A549 (cell line): ENCODE measurements at regions not wholly inside any gene's neighbourhood (a gene's known extent, or its start where the extent isn't known, plus 50 kb on each side); places are given as distances from the start of the nearest gene placed in this dataset.

Source experiments
- EHMT2 ChIP-seq: fragments of 200-600 bp; sonication (generic); IDR thresholded peaks from 2 replicates; pipeline ENCODE4 v1.6.1; 2016; ENCODE audit warnings: antibody characterized with exemption, low read depth, mild to moderate bottlenecking, moderate library complexity
- EP300 ChIP-seq, 2 experiments: fragments of >200 bp; sonication (Bioruptor Twin); formaldehyde crosslinking; IDR thresholded peaks; 2 replicates in 1 of 2; 3 replicates in 1 of 2; pipeline ENCODE4 v1.6.1; 2016 to 2017
- HOXA7 ChIP-seq: fragments of 250-450 bp; sonication (Bioruptor Pico); IDR thresholded peaks from 2 replicates; pipeline ENCODE4 v1.5.0; 2020; ENCODE audit warnings: mild to moderate bottlenecking, moderate library complexity
- POLR2A ChIP-seq: IDR thresholded peaks from 2 replicates; pipeline ENCODE4 v1.6.1; 2012; ENCODE audit warnings: mild to moderate bottlenecking, low read length
- POLR2AphosphoS2 ChIP-seq: conservative IDR thresholded peaks from 2 replicates; pipeline ENCODE4 v1.6.1; 2012; ENCODE audit warnings: low read length, improper control_type of control experiment, inconsistent platforms
- RCOR1 ChIP-seq: fragments of 150-350 bp; IDR thresholded peaks from 2 replicates; pipeline ENCODE4 v1.6.1; 2014; ENCODE audit warnings: antibody characterized with exemption, low read length, low read depth
- TF ChIP-seq, protein P1 (sequence below): fragments of >200 bp; sonication (Bioruptor Twin); formaldehyde crosslinking; IDR thresholded peaks from 3 replicates; pipeline ENCODE4 v1.5.1; 2016
- TF ChIP-seq, protein P2 (sequence below): fragments of 250-450 bp; sonication (Bioruptor Pico); IDR thresholded peaks from 2 replicates; pipeline ENCODE4 v1.5.0; 2021; ENCODE audit warnings: mild to moderate bottlenecking, moderate library complexity, borderline replicate concordance
- TF ChIP-seq, protein P3 (sequence below): IDR thresholded peaks from 2 replicates; pipeline ENCODE4 v1.6.1; 2012; ENCODE audit warnings: low read depth, borderline replicate concordance
- TF ChIP-seq, protein P4 (sequence below): fragments of 150-350 bp; IDR thresholded peaks from 2 replicates; pipeline ENCODE4 v1.6.1; 2014; ENCODE audit warnings: low read depth, mild to moderate bottlenecking, low read length

DNA sequence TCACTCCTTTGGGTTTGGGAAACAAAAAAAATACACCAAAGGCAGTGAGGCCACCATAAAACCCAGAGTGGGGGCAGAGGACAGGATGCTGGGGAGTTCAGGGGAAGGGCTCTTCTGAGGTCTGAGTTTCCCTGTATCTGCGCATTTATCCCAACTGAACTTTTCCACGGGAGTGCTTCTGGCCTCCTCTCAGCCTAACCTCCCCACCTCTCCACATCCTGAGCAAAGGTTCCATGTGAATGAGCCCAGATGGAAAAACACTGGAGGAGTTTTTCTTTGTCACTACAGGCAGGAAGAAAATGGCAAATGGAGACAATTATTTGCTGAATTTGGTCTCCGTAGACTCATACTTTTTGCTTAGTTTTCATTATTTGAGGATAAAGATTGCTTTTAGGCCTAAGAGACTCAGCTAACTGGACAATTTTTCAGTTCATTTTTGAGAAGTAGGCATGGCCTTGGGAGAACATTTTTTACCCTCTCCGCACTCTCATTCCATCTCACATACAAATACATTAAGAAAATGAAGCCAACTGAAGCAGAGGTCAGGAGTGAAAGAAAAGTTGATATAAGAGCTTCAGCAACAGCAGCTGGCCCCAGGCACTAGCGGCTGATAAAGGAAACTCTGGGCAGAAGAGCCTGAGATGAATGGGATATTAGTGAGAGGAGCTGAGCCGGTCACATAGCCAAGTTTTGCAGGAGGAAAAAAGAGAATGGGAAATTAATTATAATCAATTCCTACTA is 82.6 kb upstream of the CYP1B1 start:
- TF ChIP-seq HOXA7 (CRISPR knock-in tag) = no peak
- TF ChIP-seq, protein P1, sequence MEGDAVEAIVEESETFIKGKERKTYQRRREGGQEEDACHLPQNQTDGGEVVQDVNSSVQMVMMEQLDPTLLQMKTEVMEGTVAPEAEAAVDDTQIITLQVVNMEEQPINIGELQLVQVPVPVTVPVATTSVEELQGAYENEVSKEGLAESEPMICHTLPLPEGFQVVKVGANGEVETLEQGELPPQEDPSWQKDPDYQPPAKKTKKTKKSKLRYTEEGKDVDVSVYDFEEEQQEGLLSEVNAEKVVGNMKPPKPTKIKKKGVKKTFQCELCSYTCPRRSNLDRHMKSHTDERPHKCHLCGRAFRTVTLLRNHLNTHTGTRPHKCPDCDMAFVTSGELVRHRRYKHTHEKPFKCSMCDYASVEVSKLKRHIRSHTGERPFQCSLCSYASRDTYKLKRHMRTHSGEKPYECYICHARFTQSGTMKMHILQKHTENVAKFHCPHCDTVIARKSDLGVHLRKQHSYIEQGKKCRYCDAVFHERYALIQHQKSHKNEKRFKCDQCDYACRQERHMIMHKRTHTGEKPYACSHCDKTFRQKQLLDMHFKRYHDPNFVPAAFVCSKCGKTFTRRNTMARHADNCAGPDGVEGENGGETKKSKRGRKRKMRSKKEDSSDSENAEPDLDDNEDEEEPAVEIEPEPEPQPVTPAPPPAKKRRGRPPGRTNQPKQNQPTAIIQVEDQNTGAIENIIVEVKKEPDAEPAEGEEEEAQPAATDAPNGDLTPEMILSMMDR = no peak
- no peak for TF ChIP-seq POLR2AphosphoS2
- TF ChIP-seq, protein P2, sequence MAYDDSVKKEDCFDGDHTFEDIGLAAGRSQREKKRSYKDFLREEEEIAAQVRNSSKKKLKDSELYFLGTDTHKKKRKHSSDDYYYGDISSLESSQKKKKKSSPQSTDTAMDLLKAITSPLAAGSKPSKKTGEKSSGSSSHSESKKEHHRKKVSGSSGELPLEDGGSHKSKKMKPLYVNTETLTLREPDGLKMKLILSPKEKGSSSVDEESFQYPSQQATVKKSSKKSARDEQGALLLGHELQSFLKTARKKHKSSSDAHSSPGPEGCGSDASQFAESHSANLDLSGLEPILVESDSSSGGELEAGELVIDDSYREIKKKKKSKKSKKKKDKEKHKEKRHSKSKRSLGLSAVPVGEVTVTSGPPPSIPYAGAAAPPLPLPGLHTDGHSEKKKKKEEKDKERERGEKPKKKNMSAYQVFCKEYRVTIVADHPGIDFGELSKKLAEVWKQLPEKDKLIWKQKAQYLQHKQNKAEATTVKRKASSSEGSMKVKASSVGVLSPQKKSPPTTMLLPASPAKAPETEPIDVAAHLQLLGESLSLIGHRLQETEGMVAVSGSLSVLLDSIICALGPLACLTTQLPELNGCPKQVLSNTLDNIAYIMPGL (CRISPR knock-in tag) = no peak
- TF ChIP-seq POLR2A = no peak
- no peak for TF ChIP-seq EP300 (IDR thresholded peaks at IDR 0.05)
- TF ChIP-seq, protein P3, sequence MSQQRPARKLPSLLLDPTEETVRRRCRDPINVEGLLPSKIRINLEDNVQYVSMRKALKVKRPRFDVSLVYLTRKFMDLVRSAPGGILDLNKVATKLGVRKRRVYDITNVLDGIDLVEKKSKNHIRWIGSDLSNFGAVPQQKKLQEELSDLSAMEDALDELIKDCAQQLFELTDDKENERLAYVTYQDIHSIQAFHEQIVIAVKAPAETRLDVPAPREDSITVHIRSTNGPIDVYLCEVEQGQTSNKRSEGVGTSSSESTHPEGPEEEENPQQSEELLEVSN = no peak
- TF ChIP-seq, protein P4, sequence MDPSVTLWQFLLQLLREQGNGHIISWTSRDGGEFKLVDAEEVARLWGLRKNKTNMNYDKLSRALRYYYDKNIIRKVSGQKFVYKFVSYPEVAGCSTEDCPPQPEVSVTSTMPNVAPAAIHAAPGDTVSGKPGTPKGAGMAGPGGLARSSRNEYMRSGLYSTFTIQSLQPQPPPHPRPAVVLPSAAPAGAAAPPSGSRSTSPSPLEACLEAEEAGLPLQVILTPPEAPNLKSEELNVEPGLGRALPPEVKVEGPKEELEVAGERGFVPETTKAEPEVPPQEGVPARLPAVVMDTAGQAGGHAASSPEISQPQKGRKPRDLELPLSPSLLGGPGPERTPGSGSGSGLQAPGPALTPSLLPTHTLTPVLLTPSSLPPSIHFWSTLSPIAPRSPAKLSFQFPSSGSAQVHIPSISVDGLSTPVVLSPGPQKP = no peak
- no peak for TF ChIP-seq EHMT2
- no peak for TF ChIP-seq RCOR1
